ENCODE measurements at regions not wholly inside any gene's neighbourhood (a gene's known extent, or its start where the extent isn't known, plus 50 kb on each side); places are given as distances from the start of the nearest gene placed in this dataset.

GRCh38 chr3:151935446-151935845 lies 62.0 kb downstream of the SUCNR1 start:
- DNase-seq (ENCODE audit: low spot score) (no peak), ATAC-seq (no peak)
- no peaks in the 10 kb centered on the region for H3K27me3 Mint-ChIP-seq (ENCODE audit: low read depth)
- no peak overlapping the region for H3K27ac Mint-ChIP-seq
- ChIA-PET POLR2A (no interaction called here), CTCF (no interaction called here)
- H3K36me3 Mint-ChIP-seq, result no peaks in the 10 kb centered on the region
- no peaks in the 10 kb centered on the region for H3K4me1 Mint-ChIP-seq
- no peak for TF ChIP-seq ZNF396 (CRISPR knock-in tag; IDR thresholded peaks at IDR 0.05; ENCODE audit: borderline replicate concordance)
- TF ChIP-seq MYBL2 (CRISPR knock-in tag; IDR thresholded peaks at IDR 0.05), result no peak
- no peak for TF ChIP-seq NFE2L1 (CRISPR knock-in tag; IDR thresholded peaks at IDR 0.05)
- TF ChIP-seq, protein P1, sequence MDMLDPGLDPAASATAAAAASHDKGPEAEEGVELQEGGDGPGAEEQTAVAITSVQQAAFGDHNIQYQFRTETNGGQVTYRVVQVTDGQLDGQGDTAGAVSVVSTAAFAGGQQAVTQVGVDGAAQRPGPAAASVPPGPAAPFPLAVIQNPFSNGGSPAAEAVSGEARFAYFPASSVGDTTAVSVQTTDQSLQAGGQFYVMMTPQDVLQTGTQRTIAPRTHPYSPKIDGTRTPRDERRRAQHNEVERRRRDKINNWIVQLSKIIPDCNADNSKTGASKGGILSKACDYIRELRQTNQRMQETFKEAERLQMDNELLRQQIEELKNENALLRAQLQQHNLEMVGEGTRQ (CRISPR knock-in tag; IDR thresholded peaks at IDR 0.05), result no peak
- TF ChIP-seq JUN (CRISPR knock-in tag; IDR thresholded peaks at IDR 0.05), result no peak
- TF ChIP-seq, protein P2, sequence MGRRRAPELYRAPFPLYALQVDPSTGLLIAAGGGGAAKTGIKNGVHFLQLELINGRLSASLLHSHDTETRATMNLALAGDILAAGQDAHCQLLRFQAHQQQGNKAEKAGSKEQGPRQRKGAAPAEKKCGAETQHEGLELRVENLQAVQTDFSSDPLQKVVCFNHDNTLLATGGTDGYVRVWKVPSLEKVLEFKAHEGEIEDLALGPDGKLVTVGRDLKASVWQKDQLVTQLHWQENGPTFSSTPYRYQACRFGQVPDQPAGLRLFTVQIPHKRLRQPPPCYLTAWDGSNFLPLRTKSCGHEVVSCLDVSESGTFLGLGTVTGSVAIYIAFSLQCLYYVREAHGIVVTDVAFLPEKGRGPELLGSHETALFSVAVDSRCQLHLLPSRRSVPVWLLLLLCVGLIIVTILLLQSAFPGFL (CRISPR knock-in tag; IDR thresholded peaks at IDR 0.05; ENCODE audit: borderline replicate concordance), result no peak
- no peak for TF ChIP-seq IRF2 (CRISPR knock-in tag; IDR thresholded peaks at IDR 0.05; ENCODE audit: borderline replicate concordance, low read depth)
- TF ChIP-seq SMAD4 (CRISPR knock-in tag; IDR thresholded peaks at IDR 0.05), result no peak
- TF ChIP-seq CREM (CRISPR knock-in tag; IDR thresholded peaks at IDR 0.05), result no peak
- no peak for TF ChIP-seq STAT6 (CRISPR knock-in tag; conservative IDR thresholded peaks at IDR 0.05; ENCODE audit: low read depth)
- TF ChIP-seq, protein P3, sequence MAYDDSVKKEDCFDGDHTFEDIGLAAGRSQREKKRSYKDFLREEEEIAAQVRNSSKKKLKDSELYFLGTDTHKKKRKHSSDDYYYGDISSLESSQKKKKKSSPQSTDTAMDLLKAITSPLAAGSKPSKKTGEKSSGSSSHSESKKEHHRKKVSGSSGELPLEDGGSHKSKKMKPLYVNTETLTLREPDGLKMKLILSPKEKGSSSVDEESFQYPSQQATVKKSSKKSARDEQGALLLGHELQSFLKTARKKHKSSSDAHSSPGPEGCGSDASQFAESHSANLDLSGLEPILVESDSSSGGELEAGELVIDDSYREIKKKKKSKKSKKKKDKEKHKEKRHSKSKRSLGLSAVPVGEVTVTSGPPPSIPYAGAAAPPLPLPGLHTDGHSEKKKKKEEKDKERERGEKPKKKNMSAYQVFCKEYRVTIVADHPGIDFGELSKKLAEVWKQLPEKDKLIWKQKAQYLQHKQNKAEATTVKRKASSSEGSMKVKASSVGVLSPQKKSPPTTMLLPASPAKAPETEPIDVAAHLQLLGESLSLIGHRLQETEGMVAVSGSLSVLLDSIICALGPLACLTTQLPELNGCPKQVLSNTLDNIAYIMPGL (CRISPR knock-in tag; IDR thresholded peaks at IDR 0.05), result no peak
- TF ChIP-seq ATF3 (CRISPR knock-in tag; conservative IDR thresholded peaks at IDR 0.05), result no peak
- TF ChIP-seq, protein P4, sequence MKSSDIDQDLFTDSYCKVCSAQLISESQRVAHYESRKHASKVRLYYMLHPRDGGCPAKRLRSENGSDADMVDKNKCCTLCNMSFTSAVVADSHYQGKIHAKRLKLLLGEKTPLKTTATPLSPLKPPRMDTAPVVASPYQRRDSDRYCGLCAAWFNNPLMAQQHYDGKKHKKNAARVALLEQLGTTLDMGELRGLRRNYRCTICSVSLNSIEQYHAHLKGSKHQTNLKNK (CRISPR knock-in tag; IDR thresholded peaks at IDR 0.05), result no peak
- TF ChIP-seq MLX (CRISPR knock-in tag; IDR thresholded peaks at IDR 0.05), result no peak
- no peak for TF ChIP-seq GTF2I (CRISPR knock-in tag; conservative IDR thresholded peaks at IDR 0.05)
- TF ChIP-seq ZNF317 (CRISPR knock-in tag; IDR thresholded peaks at IDR 0.05; ENCODE audit: borderline replicate concordance, low read depth), result no peak
- no peak for TF ChIP-seq ZNF281 (CRISPR knock-in tag; IDR thresholded peaks at IDR 0.05)
- no peak for TF ChIP-seq ATF1 (CRISPR knock-in tag; IDR thresholded peaks at IDR 0.05)
- TF ChIP-seq KAT7 (CRISPR knock-in tag; IDR thresholded peaks at IDR 0.05; ENCODE audit: borderline replicate concordance), result no peak
- 0 out of 2 replicates have a peak, but pooled peaks cover 1% of the 10 kb centered on the region for H3K9me3 Mint-ChIP-seq
- H3K4me3 Mint-ChIP-seq, result no peak overlapping the region
